RCC 7860 (cell line): ENCODE measurements at regions not wholly inside any gene's neighbourhood (a gene's known extent, or its start where the extent isn't known, plus 50 kb on each side); places are given as distances from the start of the nearest gene placed in this dataset.

Experiments used
- DNase-seq: peaks from one replicate; pipeline ENCODE4 v3.0.0-alpha.2; 2015; ENCODE audit warnings: low spot score
- FAIRE-seq: peaks from 2 replicates; lab custom pipeline; 2012; peaks lifted over from hg19 to GRCh38; lab: Jason Lieb, UNC

GRCh38 chr10:131841131-131841660, 59.6 kb upstream of the PPP2R2D start:
- FAIRE-seq (no peak), DNase-seq (no peak)

GRCh38 chr10:131841661-131842139, 59.1 kb upstream of the PPP2R2D start:
- no peak for DNase-seq
- FAIRE-seq = no peak

- FAIRE-seq (no peak), DNase-seq (no peak)
Observed at GRCh38 chr10:131842351-131843088, 58.3 kb upstream of the PPP2R2D start.

GRCh38 chr10:131843089-131843595, 57.7 kb upstream of the PPP2R2D start:
- DNase-seq (no peak), FAIRE-seq (no peak)

GRCh38 chr10:131843881-131844284, 56.9 kb upstream of the PPP2R2D start:
- FAIRE-seq = no peak
- DNase-seq = no peak

GRCh38 chr10:131844529-131845084, 56.2 kb upstream of the PPP2R2D start:
- DNase-seq = no peak
- no peak for FAIRE-seq

GRCh38 chr10:131845505-131846239, 55.1 kb upstream of the PPP2R2D start:
- DNase-seq (no peak), FAIRE-seq (no peak)

GRCh38 chr10:131846240-131847101, 54.3 kb upstream of the PPP2R2D start:
- FAIRE-seq (no peak), DNase-seq (no peak)

- DNase-seq = no peak
- FAIRE-seq = no peak
Observed at GRCh38 chr10:131847241-131847783, 53.5 kb upstream of the PPP2R2D start.

GRCh38 chr10:131848296-131848695, 52.5 kb upstream of the PPP2R2D start:
- FAIRE-seq = no peak

GRCh38 chr10:131848741-131849590, 51.8 kb upstream of the PPP2R2D start:
- FAIRE-seq (no peak), DNase-seq (no peak)

More at GRCh38 chr10:131848296-131848695, 52.5 kb upstream of the PPP2R2D start:
- DNase-seq = no peak

- DNase-seq (no peak), FAIRE-seq (no peak)
Observed at GRCh38 chr10:131849591-131850382, 51.0 kb upstream of the PPP2R2D start.

GRCh38 chr10:131850383-131850870, 50.4 kb upstream of the PPP2R2D start:
- DNase-seq = no peak
- FAIRE-seq = no peak
